Muscle of leg (tissue), 3 donors: ENCODE measurements at regions not wholly inside any gene's neighbourhood (a gene's known extent, or its start where the extent isn't known, plus 50 kb on each side); places are given as distances from the start of the nearest gene placed in this dataset.

Experiments
- DNase-seq: peaks from one replicate; pipeline ENCODE4 v3.0.0; 2013
- H3K27ac ChIP-seq: one replicate; pipeline ENCODE4 v1.5.1; 2013; ENCODE audit warnings: mild to moderate bottlenecking, low read length, control low read depth
- H3K27me3 ChIP-seq: one replicate; pipeline ENCODE4 v1.6.1; 2013; ENCODE audit warnings: low read length; ENCODE audit not compliant: control insufficient read depth, insufficient read depth
- H3K36me3 ChIP-seq: one replicate; pipeline ENCODE4 v1.6.1; 2013; ENCODE audit warnings: low read length; ENCODE audit not compliant: control insufficient read depth, insufficient read depth
- H3K4me1 ChIP-seq: one replicate; pipeline ENCODE4 v1.6.1; 2013; ENCODE audit warnings: low read length; ENCODE audit not compliant: control insufficient read depth, insufficient read depth
- H3K4me3 ChIP-seq: one replicate; pipeline ENCODE4 v1.5.1; 2013; ENCODE audit warnings: low read length, control low read depth
- H3K9me3 ChIP-seq: replicated peaks from 2 replicates; pipeline ENCODE4 v1.6.1; 2013; ENCODE audit warnings: low read depth, low read length; ENCODE audit not compliant: control insufficient read depth
- WGBS: methylation state at CpG from one replicate; pipeline ENCODE4 v1.1.5; 2013; ENCODE audit warnings: missing lambda C conversion rate; ENCODE audit not compliant: insufficient coverage; 5-methylcytosine and 5-hydroxymethylcytosine counted together

- Histone ChIP-seq H3K9me3 (no peaks in the 10 kb centered on the region), H3K27ac (no peak overlapping the region), H3K4me3 (no peak overlapping the region), H3K36me3 (no peaks in the 10 kb centered on the region), H3K27me3 (no peaks in the 10 kb centered on the region), H3K4me1 (peaks cover 17% of the 10 kb centered on the region)
- no CpG with 5 or more reads among the region's 7 CpGs for WGBS
- no peak for DNase-seq
Measured at GRCh38 chr7:41878309-41879295, 175.7 kb upstream of the INHBA start.

- Histone ChIP-seq H3K9me3 (no peaks in the 10 kb centered on the region), H3K27ac (no peak overlapping the region), H3K36me3 (no peaks in the 10 kb centered on the region), H3K27me3 (no peaks in the 10 kb centered on the region), H3K4me3 (no peak overlapping the region), H3K4me1 (peaks cover 11% of the 10 kb centered on the region)
- no CpG with 5 or more reads among the region's 7 CpGs for WGBS
- no peak for DNase-seq
Measured at GRCh38 chr7:41877118-41877517, 174.2 kb upstream of the INHBA start.

GRCh38 chr7:41875513-41875912 lies 172.6 kb upstream of the INHBA start:
- 77% methylated on average over 5 of the region's 6 CpGs for WGBS

GRCh38 chr7:41874201-41874785 lies 171.4 kb upstream of the INHBA start:
- H3K9me3 ChIP-seq: no peaks in the 10 kb centered on the region
- DNase-seq: no peak
- 85% methylated on average over 2 of the region's 3 CpGs for WGBS
- no peaks in the 10 kb centered on the region for H3K27me3 ChIP-seq
- no peak overlapping the region for H3K4me3 ChIP-seq
- H3K4me1 ChIP-seq: peaks cover 4% of the 10 kb centered on the region
- no peak overlapping the region for H3K27ac ChIP-seq
- no peaks in the 10 kb centered on the region for H3K36me3 ChIP-seq

More at GRCh38 chr7:41875513-41875912, 172.6 kb upstream of the INHBA start:
- H3K4me1 ChIP-seq: peaks cover 8% of the 10 kb centered on the region
- no peaks in the 10 kb centered on the region for H3K27me3 ChIP-seq
- no peak for DNase-seq
- H3K27ac ChIP-seq: no peak overlapping the region
- H3K36me3 ChIP-seq: no peaks in the 10 kb centered on the region
- H3K9me3 ChIP-seq: no peaks in the 10 kb centered on the region
- no peak overlapping the region for H3K4me3 ChIP-seq

- 40% methylated on average over 2 of the region's 2 CpGs for WGBS
- Histone ChIP-seq H3K9me3 (no peaks in the 10 kb centered on the region), H3K4me1 (no peaks in the 10 kb centered on the region), H3K4me3 (no peak overlapping the region), H3K36me3 (no peaks in the 10 kb centered on the region), H3K27ac (no peak overlapping the region), H3K27me3 (no peaks in the 10 kb centered on the region)
- no peak for DNase-seq
Measured at GRCh38 chr7:41873741-41874140, 170.9 kb upstream of the INHBA start.

- H3K4me3 ChIP-seq: no peak overlapping the region
- no peaks in the 10 kb centered on the region for H3K27me3 ChIP-seq
- H3K4me1 ChIP-seq: no peaks in the 10 kb centered on the region
- DNase-seq: no peak
- H3K9me3 ChIP-seq: no peaks in the 10 kb centered on the region
- WGBS: no CpG with 5 or more reads among the region's 1 CpG
- H3K27ac ChIP-seq: no peak overlapping the region
- H3K36me3 ChIP-seq: no peaks in the 10 kb centered on the region
Measured at GRCh38 chr7:41872966-41873365, 170.1 kb upstream of the INHBA start.

GRCh38 chr7:41870461-41871138 lies 167.7 kb upstream of the INHBA start:
- no peaks in the 10 kb centered on the region for H3K27me3 ChIP-seq
- WGBS: no CpG with 5 or more reads among the region's 1 CpG
- H3K27ac ChIP-seq: no peak overlapping the region
- no peaks in the 10 kb centered on the region for H3K36me3 ChIP-seq
- no peak for DNase-seq
- no peaks in the 10 kb centered on the region for H3K4me1 ChIP-seq
- no peaks in the 10 kb centered on the region for H3K9me3 ChIP-seq
- H3K4me3 ChIP-seq: no peak overlapping the region

- no peak overlapping the region for H3K4me3 ChIP-seq
- WGBS: 63% methylated on average over 2 of the region's 4 CpGs
- H3K9me3 ChIP-seq: peaks cover 5% of the 10 kb centered on the region
- no peaks in the 10 kb centered on the region for H3K36me3 ChIP-seq
- no peak for DNase-seq
- no peaks in the 10 kb centered on the region for H3K4me1 ChIP-seq
- no peak overlapping the region for H3K27ac ChIP-seq
- H3K27me3 ChIP-seq: no peaks in the 10 kb centered on the region
Measured at GRCh38 chr7:41869997-41870396, 167.1 kb upstream of the INHBA start.

- Histone ChIP-seq H3K9me3 (peaks cover 7% of the 10 kb centered on the region), H3K27me3 (no peaks in the 10 kb centered on the region), H3K36me3 (no peaks in the 10 kb centered on the region), H3K4me3 (no peak overlapping the region), H3K4me1 (no peaks in the 10 kb centered on the region), H3K27ac (no peak overlapping the region)
- no peak for DNase-seq
- no CpG with 5 or more reads among the region's 3 CpGs for WGBS
Measured at GRCh38 chr7:41869596-41869995, 166.7 kb upstream of the INHBA start.

- Histone ChIP-seq H3K27ac (no peak overlapping the region), H3K27me3 (no peaks in the 10 kb centered on the region), H3K36me3 (no peaks in the 10 kb centered on the region), H3K9me3 (peaks cover 8% of the 10 kb centered on the region), H3K4me1 (no peaks in the 10 kb centered on the region), H3K4me3 (no peak overlapping the region)
- no peak for DNase-seq
Measured at GRCh38 chr7:41869091-41869490, 166.2 kb upstream of the INHBA start.
